OCI-LY1 (cell line): ENCODE measurements at regions not wholly inside any gene's neighbourhood (a gene's known extent, or its start where the extent isn't known, plus 50 kb on each side); places are given as distances from the start of the nearest gene placed in this dataset.

ENCODE experiments used
- EZH2 ChIP-seq: fragments of 200-600 bp; sonication (generic), shearing (Covaris generic); IDR thresholded peaks from 2 replicates; pipeline ENCODE4 v1.8.0; 2017; ENCODE audit warnings: borderline replicate concordance, mixed run types, mild to moderate bottlenecking, antibody characterized with exemption, low read length, moderate library complexity, mixed read lengths
- TF ChIP-seq, protein P1 (sequence below): fragments of 200-600 bp; sonication (generic), shearing (Covaris generic); IDR thresholded peaks from 2 replicates; pipeline ENCODE4 v1.5.1; 2017; ENCODE audit warnings: mild to moderate bottlenecking, antibody characterized with exemption, low read length, moderate library complexity, mixed read lengths

GRCh38 chr18:29057703-29058102 lies 880.8 kb upstream of the CDH2 start:
- TF ChIP-seq, protein P1, sequence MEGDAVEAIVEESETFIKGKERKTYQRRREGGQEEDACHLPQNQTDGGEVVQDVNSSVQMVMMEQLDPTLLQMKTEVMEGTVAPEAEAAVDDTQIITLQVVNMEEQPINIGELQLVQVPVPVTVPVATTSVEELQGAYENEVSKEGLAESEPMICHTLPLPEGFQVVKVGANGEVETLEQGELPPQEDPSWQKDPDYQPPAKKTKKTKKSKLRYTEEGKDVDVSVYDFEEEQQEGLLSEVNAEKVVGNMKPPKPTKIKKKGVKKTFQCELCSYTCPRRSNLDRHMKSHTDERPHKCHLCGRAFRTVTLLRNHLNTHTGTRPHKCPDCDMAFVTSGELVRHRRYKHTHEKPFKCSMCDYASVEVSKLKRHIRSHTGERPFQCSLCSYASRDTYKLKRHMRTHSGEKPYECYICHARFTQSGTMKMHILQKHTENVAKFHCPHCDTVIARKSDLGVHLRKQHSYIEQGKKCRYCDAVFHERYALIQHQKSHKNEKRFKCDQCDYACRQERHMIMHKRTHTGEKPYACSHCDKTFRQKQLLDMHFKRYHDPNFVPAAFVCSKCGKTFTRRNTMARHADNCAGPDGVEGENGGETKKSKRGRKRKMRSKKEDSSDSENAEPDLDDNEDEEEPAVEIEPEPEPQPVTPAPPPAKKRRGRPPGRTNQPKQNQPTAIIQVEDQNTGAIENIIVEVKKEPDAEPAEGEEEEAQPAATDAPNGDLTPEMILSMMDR = no peak
- no peak for TF ChIP-seq EZH2
